ENCODE measurements at regions not wholly inside any gene's neighbourhood (a gene's known extent, or its start where the extent isn't known, plus 50 kb on each side); places are given as distances from the start of the nearest gene placed in this dataset.

GRCh38 chr2:71772510-71773172 lies 319.3 kb downstream of the DYSF start:
- no peaks in the 10 kb centered on the region for H3K36me3 ChIP-seq (ENCODE audit: control insufficient read depth in 2 of 2, extremely low read depth in 1 of 2, insufficient read depth in 1 of 2, low read length in 1 of 2)
- no peak overlapping the region for H3K4me3 ChIP-seq (ENCODE audit: control insufficient read depth in 1 of 2, extremely low read depth in 1 of 2, low read length in 1 of 2)
- ATAC-seq (replicated peaks in 1 of 4) (no peak), DNase-seq (no peak)
- peaks cover 0 to 6% of the 10 kb centered on the region in 2 donors for H3K27me3 Mint-ChIP-seq
- H3K4me1 Mint-ChIP-seq, result no peaks in the 10 kb centered on the region
- WGBS (ENCODE audit: insufficient coverage), result no CpG with 5 or more reads among the region's 4 CpGs
- no peaks in the 10 kb centered on the region for H3K4me1 ChIP-seq (ENCODE audit: control insufficient read depth in 1 of 2, extremely low read depth in 1 of 2, insufficient read depth in 2 of 2, low read length in 2 of 2)
- no peaks in the 10 kb centered on the region for H3K36me3 Mint-ChIP-seq
- ChIA-PET CTCF (no interaction called here), POLR2A (no interaction called here)
- H3K9me3 Mint-ChIP-seq, result peaks cover 0 to 8% (median 0%) of the 10 kb centered on the region in 3 donors
- H3K4me3 Mint-ChIP-seq, result no peak overlapping the region
- H3K9me3 ChIP-seq, result no peaks in the 10 kb centered on the region
- H3K27ac Mint-ChIP-seq, result no peak overlapping the region
- H3K27me3 ChIP-seq (replicated peaks in 1 of 2; ENCODE audit: control insufficient read depth in 2 of 2, extremely low read depth in 1 of 2, insufficient read depth in 2 of 2, low read length in 1 of 2), result peaks cover 0 to 6% of the 10 kb centered on the region in 2 experiments
- H3K27ac ChIP-seq (ENCODE audit: low read length), result no peak overlapping the region

GRCh38 chr2:71767663-71768062 lies 314.3 kb downstream of the DYSF start:
- Histone ChIP-seq H3K36me3 (ENCODE audit: control insufficient read depth in 2 of 2, extremely low read depth in 1 of 2, insufficient read depth in 1 of 2, low read length in 1 of 2) (no peaks in the 10 kb centered on the region), H3K9me3 (no peaks in the 10 kb centered on the region), H3K27ac (ENCODE audit: low read length) (no peak overlapping the region), H3K27me3 (replicated peaks in 1 of 2; ENCODE audit: control insufficient read depth in 2 of 2, extremely low read depth in 1 of 2, insufficient read depth in 2 of 2, low read length in 1 of 2) (no peaks in the 10 kb centered on the region), H3K4me3 (ENCODE audit: control insufficient read depth in 1 of 2, extremely low read depth in 1 of 2, low read length in 1 of 2) (no peak overlapping the region), H3K4me1 (ENCODE audit: control insufficient read depth in 1 of 2, extremely low read depth in 1 of 2, insufficient read depth in 2 of 2, low read length in 2 of 2) (no peaks in the 10 kb centered on the region)
- ChIA-PET POLR2A (no interaction called here), CTCF (no interaction called here)
- Mint-ChIP-seq H3K36me3 (no peaks in the 10 kb centered on the region), H3K9me3 (peaks cover 0 to 5% (median 0%) of the 10 kb centered on the region in 3 donors), H3K4me1 (no peaks in the 10 kb centered on the region), H3K4me3 (no peak overlapping the region), H3K27me3 (peaks cover 0 to 6% of the 10 kb centered on the region in 2 donors), H3K27ac (no peak overlapping the region)
- DNase-seq (no peak), ATAC-seq (replicated peaks in 1 of 4) (no peak)
- WGBS (ENCODE audit: insufficient coverage), result no CpG with 5 or more reads among the region's 1 CpG

- POLR2A ChIA-PET, result no interaction called here
- DNase-seq (no peak), ATAC-seq (replicated peaks in 1 of 4) (no peak)
- Histone ChIP-seq H3K9me3 (no peaks in the 10 kb centered on the region), H3K4me1 (ENCODE audit: control insufficient read depth in 1 of 2, extremely low read depth in 1 of 2, insufficient read depth in 2 of 2, low read length in 2 of 2) (no peaks in the 10 kb centered on the region), H3K27me3 (replicated peaks in 1 of 2; ENCODE audit: control insufficient read depth in 2 of 2, extremely low read depth in 1 of 2, insufficient read depth in 2 of 2, low read length in 1 of 2) (no peaks in the 10 kb centered on the region), H3K4me3 (ENCODE audit: control insufficient read depth in 1 of 2, extremely low read depth in 1 of 2, low read length in 1 of 2) (no peak overlapping the region), H3K27ac (ENCODE audit: low read length) (no peak overlapping the region), H3K36me3 (ENCODE audit: control insufficient read depth in 2 of 2, extremely low read depth in 1 of 2, insufficient read depth in 1 of 2, low read length in 1 of 2) (no peaks in the 10 kb centered on the region)
- 72% methylated on average over 3 of the region's 6 CpGs for WGBS (ENCODE audit: insufficient coverage)
- H3K9me3 Mint-ChIP-seq, result no peaks in the 10 kb centered on the region
- H3K27me3 Mint-ChIP-seq, result peaks cover 6 to 9% of the 10 kb centered on the region in 2 donors
- CTCF ChIA-PET, result no interaction called here
- no peaks in the 10 kb centered on the region for H3K4me1 Mint-ChIP-seq
- no peaks in the 10 kb centered on the region for H3K36me3 Mint-ChIP-seq
- H3K27ac Mint-ChIP-seq, result no peak overlapping the region
- no peak overlapping the region for H3K4me3 Mint-ChIP-seq
Observed at GRCh38 chr2:71759060-71759459, 305.7 kb downstream of the DYSF start.

- Histone ChIP-seq H3K9me3 (no peaks in the 10 kb centered on the region), H3K4me3 (ENCODE audit: control insufficient read depth in 1 of 2, extremely low read depth in 1 of 2, low read length in 1 of 2) (no peak overlapping the region), H3K4me1 (ENCODE audit: control insufficient read depth in 1 of 2, extremely low read depth in 1 of 2, insufficient read depth in 2 of 2, low read length in 2 of 2) (no peaks in the 10 kb centered on the region), H3K36me3 (ENCODE audit: control insufficient read depth in 2 of 2, extremely low read depth in 1 of 2, insufficient read depth in 1 of 2, low read length in 1 of 2) (no peaks in the 10 kb centered on the region), H3K27ac (ENCODE audit: low read length) (no peak overlapping the region), H3K27me3 (replicated peaks in 1 of 2; ENCODE audit: control insufficient read depth in 2 of 2, extremely low read depth in 1 of 2, insufficient read depth in 2 of 2, low read length in 1 of 2) (no peaks in the 10 kb centered on the region)
- POLR2A ChIA-PET, result no interaction called here
- Mint-ChIP-seq H3K4me3 (no peak overlapping the region), H3K27me3 (peaks cover 9 to 12% of the 10 kb centered on the region in 2 donors), H3K9me3 (no peaks in the 10 kb centered on the region), H3K4me1 (no peaks in the 10 kb centered on the region), H3K27ac (no peak overlapping the region), H3K36me3 (no peaks in the 10 kb centered on the region)
- ATAC-seq (replicated peaks in 1 of 4), result no peak
- DNase-seq, result no peak
- CTCF ChIA-PET, result no interaction called here
- 46% methylated on average over 7 of the region's 9 CpGs for WGBS (ENCODE audit: insufficient coverage)
Observed at GRCh38 chr2:71757351-71757750, 304.0 kb downstream of the DYSF start.

- Mint-ChIP-seq H3K9me3 (peaks cover 3 to 5% (median 4%) of the 10 kb centered on the region in 3 donors), H3K36me3 (peaks cover 3% of the 10 kb centered on the region), H3K4me1 (no peaks in the 10 kb centered on the region), H3K27ac (no peak overlapping the region), H3K27me3 (peaks cover 12 to 13% of the 10 kb centered on the region in 2 donors), H3K4me3 (no peak overlapping the region)
- DNase-seq (no peak), ATAC-seq (replicated peaks in 1 of 4) (no peak)
- ChIA-PET CTCF (no interaction called here), POLR2A (no interaction called here)
- no peaks in the 10 kb centered on the region for H3K9me3 ChIP-seq
- H3K4me3 ChIP-seq (ENCODE audit: control insufficient read depth in 1 of 2, extremely low read depth in 1 of 2, low read length in 1 of 2), result no peak overlapping the region
- H3K4me1 ChIP-seq (ENCODE audit: control insufficient read depth in 1 of 2, extremely low read depth in 1 of 2, insufficient read depth in 2 of 2, low read length in 2 of 2), result no peaks in the 10 kb centered on the region
- no peak overlapping the region for H3K27ac ChIP-seq (ENCODE audit: low read length)
- H3K27me3 ChIP-seq (replicated peaks in 1 of 2; ENCODE audit: control insufficient read depth in 2 of 2, extremely low read depth in 1 of 2, insufficient read depth in 2 of 2, low read length in 1 of 2), result no peaks in the 10 kb centered on the region
- H3K36me3 ChIP-seq (ENCODE audit: control insufficient read depth in 2 of 2, extremely low read depth in 1 of 2, insufficient read depth in 1 of 2, low read length in 1 of 2), result no peaks in the 10 kb centered on the region
- WGBS (ENCODE audit: insufficient coverage), result 40% methylated on average over 1 of the region's 4 CpGs
Observed at GRCh38 chr2:71756280-71756906, 303.0 kb downstream of the DYSF start.

- H3K4me3 Mint-ChIP-seq, result no peak overlapping the region
- H3K36me3 ChIP-seq (ENCODE audit: control insufficient read depth in 2 of 2, extremely low read depth in 1 of 2, insufficient read depth in 1 of 2, low read length in 1 of 2), result no peaks in the 10 kb centered on the region
- H3K27ac Mint-ChIP-seq, result no peak overlapping the region
- H3K27ac ChIP-seq (ENCODE audit: low read length), result no peak overlapping the region
- no peaks in the 10 kb centered on the region for H3K9me3 ChIP-seq
- DNase-seq (no peak), ATAC-seq (replicated peaks in 1 of 4) (no peak)
- no peaks in the 10 kb centered on the region for H3K4me1 Mint-ChIP-seq
- H3K36me3 Mint-ChIP-seq, result peaks cover 3% of the 10 kb centered on the region
- ChIA-PET POLR2A (no interaction called here), CTCF (no interaction called here)
- no peaks in the 10 kb centered on the region for H3K4me1 ChIP-seq (ENCODE audit: control insufficient read depth in 1 of 2, extremely low read depth in 1 of 2, insufficient read depth in 2 of 2, low read length in 2 of 2)
- H3K27me3 Mint-ChIP-seq, result peaks cover 11 to 13% of the 10 kb centered on the region in 2 donors
- H3K9me3 Mint-ChIP-seq, result peaks cover 3 to 5% (median 4%) of the 10 kb centered on the region in 3 donors
- no peak overlapping the region for H3K4me3 ChIP-seq (ENCODE audit: control insufficient read depth in 1 of 2, extremely low read depth in 1 of 2, low read length in 1 of 2)
- peaks cover 0 to 19% of the 10 kb centered on the region in 2 experiments for H3K27me3 ChIP-seq (replicated peaks in 1 of 2; ENCODE audit: control insufficient read depth in 2 of 2, extremely low read depth in 1 of 2, insufficient read depth in 2 of 2, low read length in 1 of 2)
Observed at GRCh38 chr2:71751590-71751989, 298.2 kb downstream of the DYSF start.

Measured in T-cell (primary cell).